H1 (cell line): ENCODE measurements at regions not wholly inside any gene's neighbourhood (a gene's known extent, or its start where the extent isn't known, plus 50 kb on each side); places are given as distances from the start of the nearest gene placed in this dataset.

Experiments
- FOSL1 ChIP-seq: IDR thresholded peaks from 2 replicates; pipeline ENCODE4 v1.6.1; 2011; ENCODE audit warnings: mild to moderate bottlenecking, low read depth, low read length, moderate library complexity; ENCODE audit not compliant: insufficient read depth
- HDAC2 ChIP-seq, 2 experiments: fragments of 300-600 bp in 1 of 2; sonication (generic) in 1 of 2; IDR thresholded peaks; 2 replicates each; pipeline ENCODE4 v1.6.1; 2011 to 2012; ENCODE audit warnings: low read depth in 2 of 2, low read length in 2 of 2, mild to moderate bottlenecking in 2 of 2, moderate library complexity in 2 of 2, borderline replicate concordance in 1 of 2, inconsistent platforms in 1 of 2
- KDM4A ChIP-seq: IDR thresholded peaks from one replicate; pipeline ENCODE4 v1.7.1; 2012; ENCODE audit warnings: low read depth, mild to moderate bottlenecking, moderate library complexity, low read length, inconsistent platforms; ENCODE audit not compliant: severe bottlenecking
- POLR2AphosphoS5 ChIP-seq: IDR thresholded peaks from 2 replicates; pipeline ENCODE4 v1.6.1; 2011; ENCODE audit warnings: low read depth, low read length
- POU5F1 ChIP-seq: IDR thresholded peaks from 2 replicates; pipeline ENCODE4 v1.6.1; 2011; ENCODE audit warnings: low read depth, mild to moderate bottlenecking, low read length, moderate library complexity
- SIN3A ChIP-seq, 2 experiments: IDR thresholded peaks in 1 of 2; conservative IDR thresholded peaks in 1 of 2; 2 replicates each; pipeline ENCODE4 v1.6.1; 2011 to 2012; ENCODE audit warnings: low read length in 2 of 2, improper control_type of control experiment in 1 of 2, low read depth in 1 of 2, mild to moderate bottlenecking in 1 of 2
- SUZ12 ChIP-seq: fragments of 200-600 bp; sonication (generic); IDR thresholded peaks from 2 replicates; pipeline ENCODE4 v1.6.1; 2012; ENCODE audit warnings: mild to moderate bottlenecking, inconsistent platforms, low read length, moderate library complexity, mixed read lengths

DNA sequence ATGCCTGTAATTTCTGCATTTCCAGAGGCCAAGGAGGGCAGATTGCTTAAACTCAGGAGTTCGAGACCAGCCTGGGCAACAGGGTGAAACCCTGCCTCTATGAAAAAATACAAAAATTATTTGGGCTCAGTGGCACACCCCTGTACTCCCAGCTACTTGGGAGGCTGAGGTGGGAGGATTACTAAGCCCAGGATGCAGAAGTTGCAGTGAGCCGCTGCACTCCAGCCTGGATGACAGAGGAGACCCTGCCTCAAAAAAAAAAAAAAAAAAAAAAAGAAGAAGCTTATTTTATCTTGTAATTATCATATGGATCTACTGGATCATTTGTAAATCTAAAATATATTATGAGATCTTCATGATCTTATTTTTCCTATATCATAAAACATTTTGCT lies 84.1 kb downstream of the PPCDC start (continued):
- TF ChIP-seq SIN3A (conservative IDR thresholded peaks at IDR 0.05 in 1 of 2, IDR thresholded peaks at IDR 0.05 in 1 of 2; ENCODE audit: low read depth in 1 of 2, low read length in 2 of 2) (no peak), POLR2AphosphoS5 (no peak), SUZ12 (no peak), POU5F1 (no peak), KDM4A (no peak), FOSL1 (no peak), HDAC2 (IDR thresholded peaks at IDR 0.05; ENCODE audit: borderline replicate concordance in 1 of 2, low read depth in 2 of 2, low read length in 2 of 2) (no peak)
